Adrenal gland (tissue), 9 donors: ENCODE measurements at regions not wholly inside any gene's neighbourhood (a gene's known extent, or its start where the extent isn't known, plus 50 kb on each side); places are given as distances from the start of the nearest gene placed in this dataset.

Experiments used
- DNase-seq, 7 donors: peaks; one replicate each; pipeline ENCODE4 v3.0.0-alpha.2; 2019 to 2020
- H3K27ac ChIP-seq, 5 donors: fragments of 200-600 bp; sonication (generic) in 4 of 5; 1 replicate in 3 of 5; 2 replicates in 2 of 5; pipeline versions ENCODE4 v1.5.1 to v1.8.0; 2016 to 2020; ENCODE audit warnings: mild to moderate bottlenecking in 1 of 5
- H3K27me3 ChIP-seq: fragments of 200-600 bp; 2 replicates; pipeline ENCODE4 v1.8.0; 2021
- H3K36me3 ChIP-seq, 2 donors: fragments of 200-600 bp; replicated peaks in 1 of 2; 1 replicate in 1 of 2; 2 replicates in 1 of 2; pipeline versions ENCODE4 v1.5.1 to v1.8.0; 2018 to 2022
- H3K4me1 ChIP-seq, 2 donors: fragments of 200-600 bp; replicated peaks in 1 of 2; 1 replicate in 1 of 2; 2 replicates in 1 of 2; pipeline versions ENCODE4 v1.5.1 to v1.8.0; 2018 to 2021
- H3K4me3 ChIP-seq, 4 donors: fragments of 200-600 bp; sonication (generic) in 3 of 4; one replicate each; pipeline ENCODE4 v1.5.1; 2016 to 2018
- H3K9me3 ChIP-seq, 3 donors: fragments of 200-600 bp; sonication (generic) in 1 of 3; replicated peaks in 1 of 3; 1 replicate in 2 of 3; 2 replicates in 1 of 3; pipeline versions ENCODE4 v1.5.1 to v1.8.0; 2016 to 2021
- POLR2A ChIP-seq, 2 donors: fragments of 450-650 bp; IDR thresholded peaks; one replicate each; pipeline ENCODE4 v1.6.1; 2017; ENCODE audit warnings: antibody characterized with exemption in 2 of 2, mild to moderate bottlenecking in 2 of 2, moderate library complexity in 1 of 2
- WGBS, 4 donors: extraction: QIAGEN DNeasy Blood & Tissue Kit in 2 of 4; methylation state at CpG; one replicate each; pipeline versions ENCODE4 v1.1.5 to v1.1.7; 2013 to 2017; 5-methylcytosine and 5-hydroxymethylcytosine counted together
- intact Hi-C, 2 donors: fragments of 100-400 bp; cut with DNase I; formaldehyde crosslinking; loops; one replicate each; pipeline versions ENCODE4 v1.14.1 to v1.15.0; 2022 to 2023
- TF ChIP-seq, protein P1 (sequence below), 6 experiments: fragments of 450-650 bp in 4 of 6; fragments of 200-600 bp in 2 of 6; sonication (generic) in 1 of 6; IDR thresholded peaks; 1 replicate in 5 of 6; 2 replicates in 1 of 6; pipeline versions ENCODE4 v1.5.1 to v1.8.0; 2016 to 2021; ENCODE audit warnings: antibody characterized with exemption in 6 of 6, mild to moderate bottlenecking in 2 of 6, moderate library complexity in 1 of 6
- donor health status: healthy with polysubstance abuse.
- donor health status: Bipolar disorder and iron deficiency.
- donor health status: DM: yes; HTN: yes; CAD: no.
- donor health status: DM: no; HTN: no; CAD: no.
- donor health status: DM: no; HTN: no; CAD: no.

DNA sequence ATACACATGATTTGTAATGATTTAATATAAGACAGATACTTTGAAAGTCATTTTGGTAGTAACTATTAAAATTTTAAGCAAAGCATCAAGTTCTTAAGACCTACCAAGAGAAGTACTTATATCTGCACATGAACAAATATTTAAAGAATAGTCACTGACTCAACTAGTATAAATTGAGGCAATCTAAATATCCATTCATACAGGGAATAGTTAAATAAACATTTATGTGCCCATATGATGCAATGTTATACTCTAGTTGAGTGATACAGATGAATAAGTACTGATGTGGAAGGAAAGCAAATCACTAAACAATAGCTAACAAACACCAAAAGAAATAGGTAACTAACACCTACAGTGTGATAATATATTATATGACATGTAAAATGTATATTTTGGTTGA lies 527.7 kb downstream of the EPHA3 start:
- Histone ChIP-seq H3K4me1 (no peaks in the 10 kb centered on the region), H3K36me3 (no peaks in the 10 kb centered on the region), H3K27me3 (no peaks in the 10 kb centered on the region), H3K9me3 (peaks cover 0 to 6% (median 0%) of the 10 kb centered on the region in 3 donors), H3K4me3 (no peak overlapping the region), H3K27ac (no peak overlapping the region)
- intact Hi-C loops = no loop called here
- DNase-seq = no peak
- TF ChIP-seq, protein P1, sequence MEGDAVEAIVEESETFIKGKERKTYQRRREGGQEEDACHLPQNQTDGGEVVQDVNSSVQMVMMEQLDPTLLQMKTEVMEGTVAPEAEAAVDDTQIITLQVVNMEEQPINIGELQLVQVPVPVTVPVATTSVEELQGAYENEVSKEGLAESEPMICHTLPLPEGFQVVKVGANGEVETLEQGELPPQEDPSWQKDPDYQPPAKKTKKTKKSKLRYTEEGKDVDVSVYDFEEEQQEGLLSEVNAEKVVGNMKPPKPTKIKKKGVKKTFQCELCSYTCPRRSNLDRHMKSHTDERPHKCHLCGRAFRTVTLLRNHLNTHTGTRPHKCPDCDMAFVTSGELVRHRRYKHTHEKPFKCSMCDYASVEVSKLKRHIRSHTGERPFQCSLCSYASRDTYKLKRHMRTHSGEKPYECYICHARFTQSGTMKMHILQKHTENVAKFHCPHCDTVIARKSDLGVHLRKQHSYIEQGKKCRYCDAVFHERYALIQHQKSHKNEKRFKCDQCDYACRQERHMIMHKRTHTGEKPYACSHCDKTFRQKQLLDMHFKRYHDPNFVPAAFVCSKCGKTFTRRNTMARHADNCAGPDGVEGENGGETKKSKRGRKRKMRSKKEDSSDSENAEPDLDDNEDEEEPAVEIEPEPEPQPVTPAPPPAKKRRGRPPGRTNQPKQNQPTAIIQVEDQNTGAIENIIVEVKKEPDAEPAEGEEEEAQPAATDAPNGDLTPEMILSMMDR (IDR thresholded peaks at IDR 0.05) = no peak
- no peak for TF ChIP-seq POLR2A (IDR thresholded peaks at IDR 0.05)

DNA sequence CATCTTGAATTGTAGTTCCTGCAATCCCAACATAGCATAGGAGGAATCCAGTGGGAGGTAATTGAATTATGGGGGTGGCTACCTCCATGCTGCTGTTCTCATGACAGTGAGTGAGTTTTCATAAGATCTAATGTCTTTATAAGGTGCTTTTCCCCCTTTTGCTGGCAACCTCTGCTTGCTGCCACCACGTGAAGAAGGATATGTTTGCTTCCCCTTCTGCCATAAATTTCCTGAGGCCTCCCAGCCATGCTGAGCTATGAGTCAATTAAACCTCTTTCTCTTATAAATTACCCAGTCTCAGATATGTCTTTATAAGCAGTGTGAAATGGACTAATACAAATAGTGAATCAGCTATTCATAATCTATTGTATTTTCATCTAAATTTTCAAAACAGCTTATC lies 537.3 kb downstream of the EPHA3 start:
- TF ChIP-seq, protein P1 (IDR thresholded peaks at IDR 0.05) = no peak
- TF ChIP-seq POLR2A (IDR thresholded peaks at IDR 0.05) = no peak
- Histone ChIP-seq H3K27me3 (no peaks in the 10 kb centered on the region), H3K4me3 (no peak overlapping the region), H3K27ac (no peak overlapping the region), H3K4me1 (no peaks in the 10 kb centered on the region), H3K36me3 (no peaks in the 10 kb centered on the region), H3K9me3 (no peaks in the 10 kb centered on the region)
- DNase-seq = no peak
- WGBS, 4 donors = 4 to 23% (median 14%) methylated on average over 1 of the region's 1 CpG
- intact Hi-C loops = no loop called here

DNA sequence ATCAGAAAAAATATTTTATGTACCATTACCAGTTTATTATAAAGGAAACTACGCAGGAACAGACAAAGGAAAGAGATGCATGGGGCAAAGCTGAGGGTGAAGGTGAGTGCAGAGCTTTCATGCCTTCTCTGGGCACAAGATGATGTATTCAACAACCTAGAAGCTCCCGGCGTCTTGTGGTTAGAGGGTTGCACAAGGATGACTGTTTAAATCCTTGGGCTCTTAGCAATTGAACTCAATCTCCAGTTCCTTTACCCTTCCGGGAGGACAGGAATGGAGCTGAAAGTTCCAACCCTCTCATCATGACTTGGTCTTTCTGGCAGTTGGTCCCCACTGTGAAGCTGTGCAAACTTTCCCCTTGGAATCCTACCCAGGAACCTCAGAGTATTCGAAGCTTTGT lies 542.0 kb downstream of the EPHA3 start:
- Histone ChIP-seq H3K27ac (no peak overlapping the region), H3K36me3 (no peaks in the 10 kb centered on the region), H3K9me3 (no peaks in the 10 kb centered on the region), H3K4me1 (no peaks in the 10 kb centered on the region), H3K4me3 (no peak overlapping the region), H3K27me3 (no peaks in the 10 kb centered on the region)
- TF ChIP-seq, protein P1 (IDR thresholded peaks at IDR 0.05) = no peak
- TF ChIP-seq POLR2A (IDR thresholded peaks at IDR 0.05) = no peak
- intact Hi-C loops = no loop called here
- no peak for DNase-seq
- WGBS, 4 donors = 78 to 88% (median 83%) methylated on average over 5 of the region's 5 CpGs

DNA sequence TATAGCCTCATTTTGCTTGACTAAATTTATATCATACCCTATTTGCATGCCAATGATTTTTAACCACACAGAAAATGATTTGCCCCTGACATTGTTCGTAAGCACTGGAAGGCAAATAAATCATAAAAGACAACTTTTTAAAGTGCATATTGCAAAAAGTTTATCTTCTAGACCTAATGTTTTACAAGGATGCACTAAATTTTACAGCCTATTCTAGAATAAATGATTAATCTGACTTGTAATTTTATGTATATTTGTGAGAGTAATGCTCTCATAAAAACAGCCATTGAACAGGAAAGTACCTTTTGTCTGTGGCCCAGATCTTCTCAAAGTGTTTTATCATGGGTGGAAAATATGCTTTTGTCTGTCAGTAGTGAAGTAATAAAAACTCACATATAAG lies 546.6 kb downstream of the EPHA3 start:
- no peaks in the 10 kb centered on the region for H3K4me1 ChIP-seq
- H3K27ac ChIP-seq = no peak overlapping the region
- no peak for DNase-seq
- intact Hi-C loops = no loop called here
- H3K9me3 ChIP-seq = no peaks in the 10 kb centered on the region
- H3K27me3 ChIP-seq = no peaks in the 10 kb centered on the region
- TF ChIP-seq, protein P1 (IDR thresholded peaks at IDR 0.05) = no peak
- no peak for TF ChIP-seq POLR2A (IDR thresholded peaks at IDR 0.05)
- no peaks in the 10 kb centered on the region for H3K36me3 ChIP-seq
- no peak overlapping the region for H3K4me3 ChIP-seq
- WGBS, 4 donors = 31 to 42% (median 38%) methylated on average over 1 of the region's 1 CpG
